Panc1 (cell line): ENCODE measurements at regions not wholly inside any gene's neighbourhood (a gene's known extent, or its start where the extent isn't known, plus 50 kb on each side); places are given as distances from the start of the nearest gene placed in this dataset.

Source experiments
- POLR2AphosphoS5 ChIP-seq: IDR thresholded peaks from 2 replicates; pipeline ENCODE4 v1.6.1; 2012; ENCODE audit warnings: mild to moderate bottlenecking, low read depth, low read length, moderate library complexity
- TF ChIP-seq, protein P1 (sequence below): fragments of 450-650 bp; IDR thresholded peaks from 2 replicates; pipeline ENCODE4 v1.5.1; 2017; ENCODE audit warnings: mild to moderate bottlenecking

- TF ChIP-seq, protein P1, sequence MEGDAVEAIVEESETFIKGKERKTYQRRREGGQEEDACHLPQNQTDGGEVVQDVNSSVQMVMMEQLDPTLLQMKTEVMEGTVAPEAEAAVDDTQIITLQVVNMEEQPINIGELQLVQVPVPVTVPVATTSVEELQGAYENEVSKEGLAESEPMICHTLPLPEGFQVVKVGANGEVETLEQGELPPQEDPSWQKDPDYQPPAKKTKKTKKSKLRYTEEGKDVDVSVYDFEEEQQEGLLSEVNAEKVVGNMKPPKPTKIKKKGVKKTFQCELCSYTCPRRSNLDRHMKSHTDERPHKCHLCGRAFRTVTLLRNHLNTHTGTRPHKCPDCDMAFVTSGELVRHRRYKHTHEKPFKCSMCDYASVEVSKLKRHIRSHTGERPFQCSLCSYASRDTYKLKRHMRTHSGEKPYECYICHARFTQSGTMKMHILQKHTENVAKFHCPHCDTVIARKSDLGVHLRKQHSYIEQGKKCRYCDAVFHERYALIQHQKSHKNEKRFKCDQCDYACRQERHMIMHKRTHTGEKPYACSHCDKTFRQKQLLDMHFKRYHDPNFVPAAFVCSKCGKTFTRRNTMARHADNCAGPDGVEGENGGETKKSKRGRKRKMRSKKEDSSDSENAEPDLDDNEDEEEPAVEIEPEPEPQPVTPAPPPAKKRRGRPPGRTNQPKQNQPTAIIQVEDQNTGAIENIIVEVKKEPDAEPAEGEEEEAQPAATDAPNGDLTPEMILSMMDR = no peak
- no peak for TF ChIP-seq POLR2AphosphoS5
Measured at GRCh38 chr22:22397875-22398524, 110.5 kb downstream of the ZNF280B start.
